Peyer's patch (tissue), 4 donors: ENCODE measurements at regions not wholly inside any gene's neighbourhood (a gene's known extent, or its start where the extent isn't known, plus 50 kb on each side); places are given as distances from the start of the nearest gene placed in this dataset.
"Not testable (repeated sequence)": the region's sequence is repeated elsewhere in the genome, so short reads cannot be mapped to it uniquely, and the experiment has no call there.

ENCODE experiments used
- DNase-seq, 3 donors: peaks; one replicate each; pipeline ENCODE4 v3.0.0-alpha.2; 2017 to 2019
- H3K27ac ChIP-seq, 4 donors: fragments of 200-600 bp; sonication (generic); one replicate each; pipeline ENCODE4 v1.5.1; 2016 to 2019
- H3K27me3 ChIP-seq, 2 donors: fragments of 200-600 bp; sonication (generic); one replicate each; pipeline ENCODE4 v1.5.1; 2019
- H3K36me3 ChIP-seq, 3 donors: fragments of 200-600 bp; sonication (generic); one replicate each; pipeline ENCODE4 v1.5.1; 2016 to 2019
- H3K4me1 ChIP-seq, 4 donors: fragments of 200-600 bp; sonication (generic); one replicate each; pipeline ENCODE4 v1.5.1; 2016 to 2019
- H3K4me3 ChIP-seq, 4 donors: fragments of 200-600 bp; sonication (generic); 1 replicate in 3 of 4; 2 replicates in 1 of 4; pipeline ENCODE4 v1.5.1; 2016 to 2019; ENCODE audit warnings: mild to moderate bottlenecking in 1 of 4
- H3K9me3 ChIP-seq, 4 donors: fragments of 200-600 bp; sonication (generic); one replicate each; pipeline ENCODE4 v1.5.1; 2016 to 2019; ENCODE audit warnings: mild to moderate bottlenecking in 1 of 4
- POLR2A ChIP-seq, 2 donors: fragments of 450-650 bp; IDR thresholded peaks; one replicate each; pipeline ENCODE4 v1.5.1; 2017; ENCODE audit warnings: antibody characterized with exemption in 2 of 2, mild to moderate bottlenecking in 2 of 2, moderate library complexity in 2 of 2
- TF ChIP-seq, protein P1 (sequence below), 6 experiments: fragments of 450-650 bp in 4 of 6; fragments of 200-600 bp in 2 of 6; sonication (generic) in 1 of 6; IDR thresholded peaks; one replicate each; pipeline ENCODE4 v1.5.1; 2017 to 2019; ENCODE audit warnings: antibody characterized with exemption in 6 of 6, mild to moderate bottlenecking in 3 of 6, moderate library complexity in 1 of 6

DNA sequence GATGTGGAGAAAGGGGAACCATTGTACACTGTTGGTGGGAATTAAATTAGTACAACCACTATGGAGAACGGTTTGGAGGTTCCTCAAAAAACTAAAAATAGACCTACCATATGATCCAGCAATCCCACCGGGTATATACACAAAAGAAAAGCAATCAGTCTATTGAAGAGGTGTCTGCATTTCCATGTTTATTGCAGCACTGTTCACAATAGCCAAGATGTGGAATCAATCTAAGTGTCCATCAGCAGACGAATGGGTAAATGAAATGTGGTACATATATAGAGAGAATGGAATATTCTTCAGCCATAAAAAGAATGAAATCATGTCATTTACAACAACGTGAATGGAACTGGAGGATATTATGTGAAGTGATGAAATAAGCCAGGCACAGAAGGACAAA is 208.1 kb downstream of the TRIML1 start:
- Histone ChIP-seq H3K4me3 (no peak overlapping the region), H3K27me3 (no peaks in the 10 kb centered on the region), H3K4me1 (no peaks in the 10 kb centered on the region), H3K27ac (no peak overlapping the region), H3K9me3 (no peaks in the 10 kb centered on the region), H3K36me3 (no peaks in the 10 kb centered on the region)
- TF ChIP-seq, protein P1, sequence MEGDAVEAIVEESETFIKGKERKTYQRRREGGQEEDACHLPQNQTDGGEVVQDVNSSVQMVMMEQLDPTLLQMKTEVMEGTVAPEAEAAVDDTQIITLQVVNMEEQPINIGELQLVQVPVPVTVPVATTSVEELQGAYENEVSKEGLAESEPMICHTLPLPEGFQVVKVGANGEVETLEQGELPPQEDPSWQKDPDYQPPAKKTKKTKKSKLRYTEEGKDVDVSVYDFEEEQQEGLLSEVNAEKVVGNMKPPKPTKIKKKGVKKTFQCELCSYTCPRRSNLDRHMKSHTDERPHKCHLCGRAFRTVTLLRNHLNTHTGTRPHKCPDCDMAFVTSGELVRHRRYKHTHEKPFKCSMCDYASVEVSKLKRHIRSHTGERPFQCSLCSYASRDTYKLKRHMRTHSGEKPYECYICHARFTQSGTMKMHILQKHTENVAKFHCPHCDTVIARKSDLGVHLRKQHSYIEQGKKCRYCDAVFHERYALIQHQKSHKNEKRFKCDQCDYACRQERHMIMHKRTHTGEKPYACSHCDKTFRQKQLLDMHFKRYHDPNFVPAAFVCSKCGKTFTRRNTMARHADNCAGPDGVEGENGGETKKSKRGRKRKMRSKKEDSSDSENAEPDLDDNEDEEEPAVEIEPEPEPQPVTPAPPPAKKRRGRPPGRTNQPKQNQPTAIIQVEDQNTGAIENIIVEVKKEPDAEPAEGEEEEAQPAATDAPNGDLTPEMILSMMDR (IDR thresholded peaks at IDR 0.05) = no peak
- TF ChIP-seq POLR2A (IDR thresholded peaks at IDR 0.05) = no peak
- no peak for DNase-seq

DNA sequence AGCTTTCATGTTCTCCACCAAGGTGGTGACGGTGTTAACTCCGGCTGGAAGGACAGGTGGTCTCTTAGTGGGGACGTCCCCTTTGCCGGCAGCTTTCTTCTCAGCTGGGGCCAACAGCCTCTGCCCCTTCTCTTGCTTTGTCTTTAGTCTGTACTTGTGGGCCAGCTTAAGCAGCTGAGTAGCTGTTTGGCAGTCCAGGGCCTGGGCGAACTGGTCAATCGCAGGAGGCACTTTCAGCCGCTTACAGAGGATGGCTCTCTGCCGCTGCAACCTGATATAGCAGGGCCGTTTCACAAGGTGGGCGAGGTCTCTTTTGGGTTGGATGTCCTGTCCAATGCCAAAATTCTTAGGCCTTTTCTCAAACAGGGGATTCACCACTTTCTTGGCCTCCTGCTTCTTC is 210.3 kb downstream of the TRIML1 start:
- not testable (repeated sequence) for DNase-seq, H3K4me1 ChIP-seq, H3K27ac ChIP-seq, H3K9me3 ChIP-seq, H3K27me3 ChIP-seq, H3K36me3 ChIP-seq, H3K4me3 ChIP-seq

DNA sequence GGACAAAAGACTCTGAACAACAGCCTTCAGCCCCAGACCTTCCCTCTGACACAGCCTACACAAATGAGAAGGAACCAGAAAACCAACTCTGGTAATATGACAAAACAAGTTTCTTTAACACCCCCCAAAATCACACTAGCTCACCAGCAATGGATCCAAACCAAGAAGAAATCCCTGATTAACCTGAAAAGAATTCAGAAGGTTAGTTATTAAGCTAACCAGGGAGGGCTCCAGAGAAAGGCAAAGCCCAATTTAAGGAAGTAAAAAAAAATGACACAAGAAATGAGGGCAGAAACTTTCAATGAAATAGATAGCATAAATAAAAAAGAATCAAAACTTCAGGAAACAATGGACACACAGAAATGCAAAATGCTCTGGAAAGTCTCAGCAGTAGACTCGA is 224.0 kb downstream of the TRIML1 start:
- Histone ChIP-seq H3K27ac (no peak overlapping the region), H3K9me3 (no peaks in the 10 kb centered on the region), H3K36me3 (no peaks in the 10 kb centered on the region), H3K27me3 (no peaks in the 10 kb centered on the region), H3K4me1 (no peaks in the 10 kb centered on the region), H3K4me3 (no peak overlapping the region)
- DNase-seq = no peak
- TF ChIP-seq, protein P1 (IDR thresholded peaks at IDR 0.05) = no peak
- no peak for TF ChIP-seq POLR2A (IDR thresholded peaks at IDR 0.05)

DNA sequence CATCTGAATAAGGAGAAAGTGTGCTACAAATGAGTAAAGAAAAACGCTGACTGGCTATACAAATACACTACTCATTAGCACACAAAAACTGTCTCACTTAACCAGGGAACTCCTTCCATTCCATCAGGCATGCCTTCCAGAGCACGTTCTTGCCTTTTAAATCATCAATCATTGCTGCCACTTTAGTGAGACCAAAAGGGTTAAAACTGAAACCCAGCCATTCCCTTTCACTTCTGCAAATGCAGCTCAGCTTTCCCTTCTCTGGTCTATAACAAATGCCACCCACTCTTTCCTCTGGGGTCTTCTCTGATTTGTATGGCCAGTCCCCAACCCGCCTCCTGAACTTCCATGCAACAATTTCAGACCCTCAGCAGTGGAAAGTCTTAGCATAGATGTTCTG is 231.5 kb downstream of the TRIML1 start:
- no peaks in the 10 kb centered on the region for H3K9me3 ChIP-seq
- no peak overlapping the region for H3K27ac ChIP-seq
- TF ChIP-seq, protein P1 (IDR thresholded peaks at IDR 0.05) = no peak
- no peak for TF ChIP-seq POLR2A (IDR thresholded peaks at IDR 0.05)
- no peaks in the 10 kb centered on the region for H3K4me1 ChIP-seq
- no peak overlapping the region for H3K4me3 ChIP-seq
- no peaks in the 10 kb centered on the region for H3K36me3 ChIP-seq
- no peaks in the 10 kb centered on the region for H3K27me3 ChIP-seq
- DNase-seq = no peak

DNA sequence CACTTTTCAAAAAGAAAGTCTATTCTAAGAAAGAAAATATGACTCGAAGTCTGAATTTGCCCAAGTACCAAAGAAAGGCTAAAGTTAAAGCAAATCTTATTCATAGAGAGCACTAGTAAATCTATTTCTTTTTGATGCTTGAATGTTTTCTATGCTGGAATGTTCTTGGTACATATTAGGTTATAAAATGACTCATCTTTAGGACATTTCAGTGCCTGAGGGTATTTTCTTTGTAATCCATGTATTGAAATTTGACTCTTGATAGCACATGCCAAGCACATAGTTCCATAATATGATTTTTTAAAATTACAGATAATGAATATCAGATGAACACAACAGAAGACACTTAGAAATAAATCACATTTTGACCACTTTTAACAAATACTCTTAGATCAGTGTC is 232.8 kb downstream of the TRIML1 start:
- Histone ChIP-seq H3K27ac (no peak overlapping the region), H3K4me1 (no peaks in the 10 kb centered on the region), H3K9me3 (no peaks in the 10 kb centered on the region), H3K4me3 (no peak overlapping the region), H3K27me3 (no peaks in the 10 kb centered on the region), H3K36me3 (no peaks in the 10 kb centered on the region)
- TF ChIP-seq, protein P1 (IDR thresholded peaks at IDR 0.05) = no peak
- TF ChIP-seq POLR2A (IDR thresholded peaks at IDR 0.05) = no peak
- DNase-seq = no peak

DNA sequence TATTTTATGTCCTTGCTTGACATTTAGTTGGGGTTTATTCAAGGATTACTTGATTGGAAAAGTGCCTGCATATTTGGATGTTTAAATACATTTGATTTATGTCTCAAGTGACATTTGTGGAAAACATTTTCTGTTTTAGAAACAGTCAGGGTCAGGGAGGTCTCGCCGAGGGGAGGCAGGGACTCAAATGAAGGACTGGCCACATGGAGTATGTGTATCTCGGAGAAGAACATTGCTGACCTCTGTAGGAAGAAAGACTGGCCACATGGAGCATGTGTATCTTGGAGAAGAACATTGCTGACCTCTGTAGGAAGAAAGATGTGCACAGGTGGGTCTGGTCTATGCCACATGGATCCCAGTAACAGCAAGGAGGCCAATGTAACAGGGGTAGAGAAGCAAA is 233.6 kb downstream of the TRIML1 start:
- Histone ChIP-seq H3K27ac (no peak overlapping the region), H3K27me3 (no peaks in the 10 kb centered on the region), H3K9me3 (no peaks in the 10 kb centered on the region), H3K4me3 (no peak overlapping the region), H3K4me1 (no peaks in the 10 kb centered on the region), H3K36me3 (no peaks in the 10 kb centered on the region)
- TF ChIP-seq, protein P1 (IDR thresholded peaks at IDR 0.05) = peak in 1 of 6 experiments; percentile 8
- TF ChIP-seq POLR2A (IDR thresholded peaks at IDR 0.05) = no peak
- no peak for DNase-seq
